ENCODE measurements at regions not wholly inside any gene's neighbourhood (a gene's known extent, or its start where the extent isn't known, plus 50 kb on each side); places are given as distances from the start of the nearest gene placed in this dataset.

DNA sequence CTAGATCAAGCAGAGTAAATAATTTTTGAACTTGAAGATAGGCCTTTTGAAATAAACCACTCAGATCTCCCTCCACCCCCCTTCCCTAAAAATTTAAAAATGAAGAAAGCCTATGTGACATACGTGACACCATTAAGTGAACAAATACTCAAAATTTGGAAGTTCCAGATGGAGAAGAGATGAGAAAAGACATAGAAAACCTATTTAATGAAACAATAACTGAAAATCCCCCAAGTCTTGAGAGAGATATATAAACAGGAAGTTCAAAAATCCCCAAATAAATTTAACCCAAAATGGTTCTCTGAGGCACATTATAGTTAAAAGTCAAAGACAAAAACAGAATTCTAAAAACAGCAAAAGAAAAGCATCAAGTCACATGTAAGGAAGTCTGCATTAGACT is 428.6 kb downstream of the PSAT1 start:
- TF ChIP-seq, protein P1, sequence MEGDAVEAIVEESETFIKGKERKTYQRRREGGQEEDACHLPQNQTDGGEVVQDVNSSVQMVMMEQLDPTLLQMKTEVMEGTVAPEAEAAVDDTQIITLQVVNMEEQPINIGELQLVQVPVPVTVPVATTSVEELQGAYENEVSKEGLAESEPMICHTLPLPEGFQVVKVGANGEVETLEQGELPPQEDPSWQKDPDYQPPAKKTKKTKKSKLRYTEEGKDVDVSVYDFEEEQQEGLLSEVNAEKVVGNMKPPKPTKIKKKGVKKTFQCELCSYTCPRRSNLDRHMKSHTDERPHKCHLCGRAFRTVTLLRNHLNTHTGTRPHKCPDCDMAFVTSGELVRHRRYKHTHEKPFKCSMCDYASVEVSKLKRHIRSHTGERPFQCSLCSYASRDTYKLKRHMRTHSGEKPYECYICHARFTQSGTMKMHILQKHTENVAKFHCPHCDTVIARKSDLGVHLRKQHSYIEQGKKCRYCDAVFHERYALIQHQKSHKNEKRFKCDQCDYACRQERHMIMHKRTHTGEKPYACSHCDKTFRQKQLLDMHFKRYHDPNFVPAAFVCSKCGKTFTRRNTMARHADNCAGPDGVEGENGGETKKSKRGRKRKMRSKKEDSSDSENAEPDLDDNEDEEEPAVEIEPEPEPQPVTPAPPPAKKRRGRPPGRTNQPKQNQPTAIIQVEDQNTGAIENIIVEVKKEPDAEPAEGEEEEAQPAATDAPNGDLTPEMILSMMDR (IDR thresholded peaks at IDR 0.05; ENCODE audit: low read depth, low read length, missing control alignments), result no peak
- no peak overlapping the region for H3K4me3 ChIP-seq (ENCODE audit: low read depth, low read length)
- DNase-seq (ENCODE audit: low read depth), result no peak

DNA sequence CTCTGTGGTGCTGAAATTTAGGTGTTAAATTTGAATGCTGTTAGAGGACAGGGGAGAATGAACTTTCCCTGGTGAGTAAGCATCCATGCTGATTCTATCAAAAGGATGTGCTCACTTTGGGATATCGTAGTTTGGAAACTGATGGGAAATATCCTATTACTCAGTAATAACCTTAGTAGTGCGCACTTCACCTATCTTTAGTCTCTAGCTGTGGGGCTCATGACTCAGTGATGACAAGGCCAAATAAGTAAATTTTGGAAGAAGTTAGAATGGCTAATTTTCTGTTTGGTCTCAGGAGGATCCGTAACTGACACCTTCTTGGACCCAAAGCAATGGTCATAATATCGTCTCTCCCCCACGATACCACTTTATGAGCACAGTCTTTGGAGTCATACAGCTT is 448.4 kb downstream of the PSAT1 start:
- TF ChIP-seq, protein P1 (IDR thresholded peaks at IDR 0.05; ENCODE audit: low read depth, low read length, missing control alignments), result no peak
- H3K4me3 ChIP-seq (ENCODE audit: low read depth, low read length), result no peak overlapping the region
- DNase-seq (ENCODE audit: low read depth), result no peak

DNA sequence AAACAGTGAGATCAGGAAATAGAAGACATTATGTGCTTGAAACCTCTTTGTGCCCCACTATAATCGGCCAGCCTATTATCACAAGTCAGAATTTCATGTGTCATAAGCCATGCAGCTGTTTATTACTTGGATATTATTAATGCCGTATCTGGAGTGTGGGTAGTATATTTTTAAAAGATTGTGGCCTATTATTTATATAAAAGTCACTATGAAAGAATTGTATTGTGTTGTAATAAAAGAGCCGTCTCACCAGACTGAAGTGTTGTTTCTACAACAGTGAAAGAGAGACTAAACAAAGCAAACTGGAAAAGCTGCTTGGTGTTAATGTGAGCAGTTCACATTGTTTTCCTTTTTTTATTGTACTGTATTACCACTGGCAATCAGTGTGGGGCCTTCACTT is 449.1 kb downstream of the PSAT1 start:
- no peak for DNase-seq (ENCODE audit: low read depth)
- TF ChIP-seq, protein P1 (IDR thresholded peaks at IDR 0.05; ENCODE audit: low read depth, low read length, missing control alignments), result no peak
- no peak overlapping the region for H3K4me3 ChIP-seq (ENCODE audit: low read depth, low read length)

DNA sequence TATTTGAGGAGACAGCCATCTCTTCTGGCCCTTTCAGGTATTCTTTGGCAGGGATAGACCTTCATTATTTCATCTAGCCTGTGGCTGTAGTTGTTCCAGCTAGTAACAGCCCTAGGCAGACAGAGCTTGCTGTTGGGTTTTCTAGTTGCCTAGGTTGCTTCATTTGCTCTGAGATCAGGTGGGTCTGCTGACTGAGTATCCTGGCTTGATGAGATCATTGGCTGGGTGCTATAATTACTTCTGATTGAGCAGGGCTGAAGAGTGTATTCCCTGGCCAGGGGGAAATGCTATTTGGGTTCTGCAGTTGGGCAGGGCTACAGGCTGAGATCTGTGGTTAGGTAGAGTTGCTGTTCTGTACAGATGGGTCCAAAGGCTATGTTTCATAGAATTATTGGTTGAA is 456.1 kb downstream of the PSAT1 start:
- H3K4me3 ChIP-seq (ENCODE audit: low read depth, low read length), result no peak overlapping the region
- TF ChIP-seq, protein P1 (IDR thresholded peaks at IDR 0.05; ENCODE audit: low read depth, low read length, missing control alignments), result no peak
- no peak for DNase-seq (ENCODE audit: low read depth)

DNA sequence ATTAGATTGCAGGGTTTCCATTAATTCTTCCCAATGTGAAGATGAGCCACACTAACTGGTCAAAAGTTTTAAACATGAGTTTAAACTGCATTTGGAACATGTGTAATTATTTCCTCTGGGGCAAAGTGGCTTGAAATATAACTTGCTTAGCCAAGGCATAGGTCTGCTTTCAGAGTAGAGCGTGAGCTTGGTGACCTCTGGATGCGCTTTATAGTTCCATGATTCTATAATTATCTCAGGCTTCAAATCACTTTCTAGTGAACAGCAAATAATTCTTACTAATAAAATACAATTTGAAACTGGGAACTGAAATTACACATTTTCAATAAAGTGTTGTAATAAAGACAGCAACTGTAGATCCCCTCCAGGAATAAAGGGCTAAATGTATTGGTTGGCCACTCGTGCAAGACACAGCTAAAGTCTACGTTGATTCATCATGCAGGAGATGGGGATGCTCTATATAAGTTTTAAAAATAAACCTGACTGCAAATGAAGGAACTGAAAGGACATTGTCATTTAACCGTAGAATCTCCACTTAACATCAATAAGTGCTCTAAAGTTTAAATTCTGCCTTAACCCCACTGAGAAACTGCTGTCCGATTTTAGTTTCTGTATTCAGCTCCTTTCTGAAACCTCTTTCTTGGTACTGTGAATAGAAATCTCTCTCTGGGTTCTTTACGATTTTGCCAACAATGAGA is 460.0 kb downstream of the PSAT1 start:
- no peak for DNase-seq (ENCODE audit: low read depth)
- no peak overlapping the region for H3K4me3 ChIP-seq (ENCODE audit: low read depth, low read length)
- TF ChIP-seq, protein P1 (IDR thresholded peaks at IDR 0.05; ENCODE audit: low read depth, low read length, missing control alignments), result no peak

DNA sequence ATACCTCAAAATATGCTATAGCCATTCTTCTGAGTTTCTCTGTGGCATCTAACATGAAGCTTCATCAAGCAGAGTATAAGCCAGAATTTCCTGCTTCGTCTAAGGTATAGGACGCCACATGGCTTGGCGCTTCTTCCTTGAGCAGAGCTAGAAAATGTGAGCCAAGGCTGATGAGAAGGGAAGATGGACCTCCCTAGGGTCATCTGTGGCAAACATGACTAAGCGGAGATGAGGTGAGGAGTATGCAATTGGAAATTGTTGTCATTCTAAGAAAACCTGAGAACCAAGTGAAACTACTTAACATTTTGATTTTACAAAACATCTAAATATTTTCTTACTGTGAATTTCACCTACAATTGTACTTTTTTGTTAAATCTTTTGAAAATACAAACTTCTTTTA is 466.5 kb downstream of the PSAT1 start:
- DNase-seq (ENCODE audit: low read depth), result no peak
- TF ChIP-seq, protein P1 (IDR thresholded peaks at IDR 0.05; ENCODE audit: low read depth, low read length, missing control alignments), result no peak
- H3K4me3 ChIP-seq (ENCODE audit: low read depth, low read length), result no peak overlapping the region

DNA sequence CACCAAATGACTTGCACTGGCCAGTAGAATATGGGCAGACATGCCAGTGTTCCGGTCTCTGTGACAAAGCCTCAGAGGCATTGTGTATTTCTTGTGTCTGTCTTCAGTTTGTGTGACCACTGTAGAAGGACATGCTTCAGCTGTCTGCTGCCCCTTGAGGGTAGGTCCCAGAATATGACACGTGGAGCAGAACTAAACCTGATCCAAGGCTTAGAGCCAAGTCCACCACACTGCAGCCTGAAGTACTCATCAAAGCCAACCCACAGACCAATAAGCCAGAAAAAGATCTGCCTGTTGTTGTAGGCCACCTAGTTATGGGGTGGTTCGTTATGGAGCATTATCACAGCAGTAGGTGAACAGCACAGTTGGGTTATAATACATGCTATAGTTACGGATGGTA is 468.9 kb downstream of the PSAT1 start:
- TF ChIP-seq, protein P1 (IDR thresholded peaks at IDR 0.05; ENCODE audit: low read depth, low read length, missing control alignments), result no peak
- H3K4me3 ChIP-seq (ENCODE audit: low read depth, low read length), result no peak overlapping the region
- DNase-seq (ENCODE audit: low read depth), result no peak
